ENCODE measurements at regions not wholly inside any gene's neighbourhood (a gene's known extent, or its start where the extent isn't known, plus 50 kb on each side); places are given as distances from the start of the nearest gene placed in this dataset.
"Not testable (repeated sequence)": the region's sequence is repeated elsewhere in the genome, so short reads cannot be mapped to it uniquely, and the experiment has no call there.

DNA sequence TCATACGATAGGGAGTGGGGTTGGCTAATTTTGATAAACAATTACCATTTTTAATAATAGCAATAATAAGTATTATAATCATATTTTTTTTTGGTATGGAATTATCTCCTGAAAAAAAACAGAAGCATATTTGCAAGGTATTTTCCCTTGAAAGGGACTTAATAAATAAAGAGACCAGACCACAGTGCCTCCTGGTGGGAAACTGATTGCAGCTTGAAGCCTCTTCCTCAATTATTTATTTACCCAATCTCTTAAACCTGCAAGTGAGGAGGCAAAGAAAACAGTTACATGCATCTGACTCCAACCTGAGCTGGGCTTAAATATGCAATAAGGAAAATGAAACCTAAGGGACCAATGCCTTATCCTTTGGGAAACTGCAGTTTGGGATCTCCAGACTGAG lies 388.1 kb upstream of the ACO1 start:
- DNase-seq (ENCODE audit: low read depth): no peak

DNA sequence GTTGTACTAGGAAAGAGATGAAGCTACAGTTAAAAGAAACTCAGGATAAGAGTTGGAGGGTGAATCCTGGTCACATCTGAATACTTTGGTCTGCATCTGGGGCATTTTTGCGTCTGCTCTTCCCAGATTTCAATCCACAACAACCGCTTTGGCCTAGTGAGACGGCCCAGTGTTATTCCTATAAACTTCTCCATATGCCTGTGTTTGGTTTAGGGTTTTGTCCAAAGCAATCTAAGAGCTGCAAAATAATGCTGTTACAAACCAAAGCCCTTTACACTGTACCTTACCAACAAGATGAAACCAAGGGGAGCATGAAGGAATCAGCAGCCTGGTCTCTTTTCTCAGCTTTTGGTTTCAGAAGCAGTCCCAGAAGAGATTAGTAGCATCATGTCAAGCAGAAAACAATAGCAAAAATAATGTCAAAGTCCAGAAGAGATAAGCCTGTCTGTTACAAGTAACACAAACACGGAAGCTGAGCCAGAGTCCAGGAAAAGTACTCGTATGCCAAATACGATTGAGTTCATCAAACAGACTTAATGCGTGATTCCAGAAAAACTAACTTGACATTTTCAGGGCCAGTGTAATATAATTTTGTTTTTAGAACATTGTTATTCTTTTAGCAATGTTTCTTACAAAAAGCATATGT lies 379.9 kb upstream of the ACO1 start:
- DNase-seq (ENCODE audit: low read depth): no peak

DNA sequence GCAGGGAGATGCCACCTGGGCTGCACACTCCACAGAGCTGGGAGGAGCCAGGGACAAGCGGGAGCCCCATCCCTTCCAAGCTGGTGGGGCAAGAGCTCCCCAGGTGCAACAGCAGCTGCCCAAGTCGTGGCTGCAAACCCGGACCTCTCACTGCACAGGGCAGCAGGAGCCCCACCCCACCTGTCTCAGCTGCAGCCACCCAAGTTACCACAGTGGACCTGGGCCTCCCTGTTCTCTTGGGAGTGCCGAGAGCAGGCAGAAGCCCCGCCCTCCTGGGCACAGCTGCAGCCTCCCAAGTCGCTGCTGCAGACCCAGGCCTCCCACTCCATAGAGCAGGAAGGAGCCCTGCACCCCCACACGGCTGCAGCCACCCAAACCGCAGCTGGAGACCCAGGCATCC lies 374.1 kb upstream of the ACO1 start:
- no peak for DNase-seq (ENCODE audit: low read depth)

DNA sequence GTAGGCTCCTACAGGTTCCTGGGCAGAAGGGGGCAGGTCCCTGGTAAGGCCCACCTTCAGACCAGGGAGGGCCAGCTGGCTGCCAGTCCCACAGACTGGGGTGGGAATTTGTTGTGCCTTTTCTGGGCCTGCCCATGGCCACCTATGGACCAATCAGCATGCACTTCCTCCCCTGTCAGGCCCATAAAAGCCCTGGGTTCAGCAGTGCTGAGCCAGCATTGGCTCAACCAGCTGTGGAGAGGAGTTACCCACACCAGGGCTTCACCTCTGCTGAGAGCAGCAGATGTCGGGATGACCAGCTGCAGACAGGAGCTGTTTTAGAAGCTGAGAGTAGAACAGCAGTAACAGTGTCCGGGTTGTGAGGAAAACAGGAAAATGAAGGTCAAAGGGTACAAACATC lies 373.4 kb upstream of the ACO1 start:
- DNase-seq (ENCODE audit: low read depth): no peak

DNA sequence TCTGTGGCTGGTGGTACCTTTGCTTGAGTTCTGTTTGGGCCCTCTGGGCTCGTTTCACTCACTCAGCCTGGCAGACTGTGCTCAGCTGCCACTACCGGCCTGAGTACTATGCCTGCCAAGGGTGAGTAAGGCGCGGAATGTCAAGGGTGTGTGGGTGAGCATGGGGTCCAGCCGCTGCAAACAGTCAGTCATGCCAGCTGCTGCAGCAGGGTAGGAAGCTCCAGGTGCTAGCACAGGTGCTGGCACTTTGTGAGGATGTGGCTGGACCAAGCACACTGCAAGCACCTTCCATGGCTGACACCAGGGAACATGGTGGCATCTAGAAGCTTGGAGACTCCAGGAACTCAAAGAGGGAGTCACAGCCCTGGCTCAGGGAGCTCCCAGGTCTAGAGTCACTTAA lies 368.6 kb upstream of the ACO1 start:
- DNase-seq (ENCODE audit: low read depth): no peak

DNA sequence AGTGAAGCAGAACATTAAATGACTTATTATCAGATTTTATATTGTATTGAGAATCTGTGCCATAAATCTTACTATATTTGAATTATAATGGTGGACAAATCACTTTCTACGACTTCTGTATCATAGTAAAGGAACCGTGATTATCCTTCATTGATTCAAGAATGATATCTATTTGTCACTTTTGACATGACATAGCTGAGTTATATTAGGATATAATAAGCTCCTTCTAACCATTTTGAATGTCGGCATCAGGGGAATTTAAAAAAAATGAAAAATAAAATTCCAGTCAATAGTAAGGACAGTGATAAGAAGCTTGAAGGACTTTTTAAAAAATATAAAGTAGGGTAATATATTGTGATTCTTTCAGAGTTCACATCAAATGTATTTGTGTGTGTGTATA lies 338.9 kb upstream of the ACO1 start:
- no peak for DNase-seq (ENCODE audit: low read depth)

DNA sequence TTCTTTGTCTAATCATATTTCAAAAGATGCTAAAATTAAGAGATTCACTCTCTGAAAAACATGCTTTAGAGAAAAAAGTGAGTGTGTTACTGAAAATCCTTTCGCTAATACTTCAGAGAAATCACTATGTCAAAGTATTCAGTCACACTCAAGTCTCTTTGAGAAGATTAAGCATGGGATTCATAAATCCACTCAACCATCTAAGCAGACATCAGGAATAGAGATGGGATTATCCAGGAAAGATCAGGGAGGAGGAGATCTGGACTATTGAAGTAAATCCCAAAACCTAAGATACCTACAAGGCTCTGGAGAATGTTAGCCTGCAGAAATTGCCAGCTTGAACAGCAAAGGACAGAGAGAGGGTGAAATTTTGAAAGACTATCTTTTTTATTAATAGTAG lies 317.2 kb upstream of the ACO1 start:
- no peak for DNase-seq (ENCODE audit: low read depth)

DNA sequence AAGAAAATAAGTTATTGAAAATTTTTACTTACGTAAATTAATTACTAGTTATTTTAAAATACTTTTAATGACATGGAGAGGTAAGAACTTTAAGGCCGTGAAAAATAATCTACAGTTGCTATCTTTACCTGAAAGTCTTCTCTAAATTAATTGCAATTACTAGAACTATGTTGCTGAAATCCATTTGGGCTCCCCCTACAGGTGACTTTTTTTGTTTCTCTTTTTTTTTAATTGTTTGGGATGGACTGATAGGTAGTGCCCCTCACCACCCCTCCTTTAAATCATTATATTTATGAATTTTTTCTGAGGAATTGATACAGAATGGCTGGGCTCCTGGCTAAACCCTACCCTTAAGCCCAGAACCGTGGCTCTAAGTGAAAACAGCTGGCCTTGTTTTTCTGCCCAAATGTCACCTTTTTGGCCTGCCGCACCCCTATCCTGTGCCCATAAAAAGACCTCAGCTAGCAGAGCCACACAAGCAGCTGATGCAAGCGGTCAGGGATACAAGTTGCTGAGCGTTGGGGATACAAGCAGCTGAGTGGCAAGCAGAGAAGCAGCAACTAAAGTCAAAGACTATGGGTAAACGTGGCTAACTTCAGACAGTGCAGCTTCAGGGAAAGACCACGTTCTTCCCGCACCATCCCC lies 315.2 kb upstream of the ACO1 start:
- no peak for DNase-seq (ENCODE audit: low read depth)

DNA sequence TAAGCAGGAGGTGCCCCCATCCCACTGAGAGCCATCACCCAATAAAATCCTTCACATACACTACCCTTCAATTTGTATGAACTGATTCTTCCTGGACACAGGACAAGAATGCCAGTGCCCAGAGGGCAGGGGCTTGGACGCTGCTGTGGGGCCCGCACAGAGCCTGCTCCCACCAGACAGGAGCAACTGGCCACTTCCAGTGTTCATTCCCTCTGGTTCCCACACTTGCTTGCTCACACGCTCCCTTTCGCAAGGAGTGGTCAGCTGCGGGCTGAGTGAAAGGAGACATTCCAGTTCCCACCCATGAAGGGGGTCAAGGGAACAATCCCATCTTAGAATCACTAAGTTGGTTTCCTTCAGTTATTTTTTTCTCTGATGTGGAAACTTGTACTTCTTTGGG lies 314.5 kb upstream of the ACO1 start:
- DNase-seq (ENCODE audit: low read depth): no peak

DNA sequence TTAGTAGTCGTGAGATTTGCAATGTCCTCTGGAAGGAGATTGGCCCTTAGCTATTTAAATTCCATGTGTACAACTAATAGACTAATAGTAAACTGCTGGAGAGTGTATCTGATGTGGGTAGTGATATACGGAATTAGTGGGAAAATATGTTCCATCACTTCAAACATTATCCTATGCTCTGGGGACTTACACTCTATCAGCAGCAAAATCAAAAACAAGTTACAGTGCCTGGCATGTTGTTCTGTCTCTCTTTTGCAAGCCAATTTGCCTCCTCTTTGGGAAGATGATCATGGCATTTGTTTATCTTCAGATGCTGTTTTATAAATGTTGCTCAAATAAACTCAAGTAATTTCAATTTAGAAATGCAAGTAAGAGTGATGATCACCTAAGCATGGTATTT lies 311.9 kb upstream of the ACO1 start:
- DNase-seq (ENCODE audit: low read depth): no peak

DNA sequence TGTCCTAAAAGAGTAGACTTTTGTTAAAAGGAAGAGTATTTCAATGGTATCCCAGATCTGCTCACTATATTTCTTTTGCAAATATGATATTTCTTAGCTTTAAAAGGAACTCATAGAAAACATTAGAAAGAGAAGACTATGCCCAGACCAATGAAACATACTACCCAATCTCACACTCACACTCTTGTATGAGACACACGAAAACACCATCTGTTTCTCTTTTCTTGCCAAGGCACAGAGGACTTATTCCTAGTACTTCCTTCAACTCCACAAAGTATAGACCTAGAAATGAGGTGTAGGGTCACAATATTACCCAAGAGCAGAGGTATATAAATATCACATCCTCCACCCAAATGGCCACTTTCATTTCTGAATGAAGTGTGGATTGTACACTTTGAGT lies 292.4 kb upstream of the ACO1 start:
- DNase-seq (ENCODE audit: low read depth): no peak

DNA sequence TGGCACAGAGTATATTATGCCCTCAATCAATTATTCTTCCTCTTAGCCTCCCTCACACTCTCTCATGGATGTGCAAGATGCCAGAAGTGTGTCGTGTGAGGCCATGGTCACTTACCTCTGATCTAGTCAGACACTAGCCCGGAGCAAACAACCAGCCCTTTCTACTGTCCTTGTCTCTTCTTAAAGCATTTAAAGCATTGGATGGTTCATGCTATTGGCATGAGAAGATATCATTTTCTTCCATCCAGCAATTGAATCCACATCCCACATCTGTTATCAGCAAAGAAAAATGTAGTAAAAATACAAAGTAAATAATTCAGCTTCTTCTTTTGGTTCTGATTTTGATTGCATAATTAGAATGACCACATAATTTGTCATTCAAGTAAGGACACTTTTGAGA lies 267.2 kb upstream of the ACO1 start:
- DNase-seq (ENCODE audit: low read depth): no peak

DNA sequence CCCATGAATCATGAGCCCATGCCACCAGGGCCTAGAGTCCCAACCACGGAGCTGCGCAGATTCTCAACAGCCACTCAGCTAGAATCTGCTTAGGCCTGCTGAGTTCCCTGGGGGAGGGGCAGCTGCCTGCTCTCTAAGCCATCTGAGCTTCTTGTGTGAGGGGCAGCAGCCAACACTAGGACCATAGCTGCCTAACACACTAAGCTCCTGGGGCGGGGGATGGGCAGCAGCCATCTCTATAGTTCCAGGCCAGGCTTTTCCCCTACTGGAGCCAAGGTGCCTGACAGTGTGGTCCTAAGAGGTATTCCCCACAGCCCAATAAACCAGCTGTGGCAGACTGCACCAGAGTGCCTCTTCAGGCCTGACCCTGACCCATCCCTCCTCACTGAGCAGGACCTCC lies 255.9 kb upstream of the ACO1 start:
- no peak for DNase-seq (ENCODE audit: low read depth)

DNA sequence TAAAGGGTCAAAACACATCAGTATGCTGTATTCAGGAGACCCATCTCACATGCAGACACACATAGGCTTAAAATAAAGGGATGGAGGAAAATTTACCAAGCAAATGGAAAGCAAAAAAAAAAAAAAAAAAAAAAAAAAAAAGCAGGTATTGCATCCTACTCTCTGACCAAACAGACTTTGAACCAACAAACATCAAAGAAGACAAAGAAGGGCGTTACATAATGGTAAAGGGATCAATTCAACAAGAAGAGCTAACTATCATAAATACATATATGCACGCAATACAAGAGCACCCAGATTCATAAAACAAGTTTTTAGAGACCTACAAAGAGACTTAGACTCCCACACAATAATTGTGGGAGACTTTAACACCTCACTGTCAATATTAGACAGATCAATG lies 253.7 kb upstream of the ACO1 start:
- DNase-seq (ENCODE audit: low read depth): not testable (repeated sequence)

DNA sequence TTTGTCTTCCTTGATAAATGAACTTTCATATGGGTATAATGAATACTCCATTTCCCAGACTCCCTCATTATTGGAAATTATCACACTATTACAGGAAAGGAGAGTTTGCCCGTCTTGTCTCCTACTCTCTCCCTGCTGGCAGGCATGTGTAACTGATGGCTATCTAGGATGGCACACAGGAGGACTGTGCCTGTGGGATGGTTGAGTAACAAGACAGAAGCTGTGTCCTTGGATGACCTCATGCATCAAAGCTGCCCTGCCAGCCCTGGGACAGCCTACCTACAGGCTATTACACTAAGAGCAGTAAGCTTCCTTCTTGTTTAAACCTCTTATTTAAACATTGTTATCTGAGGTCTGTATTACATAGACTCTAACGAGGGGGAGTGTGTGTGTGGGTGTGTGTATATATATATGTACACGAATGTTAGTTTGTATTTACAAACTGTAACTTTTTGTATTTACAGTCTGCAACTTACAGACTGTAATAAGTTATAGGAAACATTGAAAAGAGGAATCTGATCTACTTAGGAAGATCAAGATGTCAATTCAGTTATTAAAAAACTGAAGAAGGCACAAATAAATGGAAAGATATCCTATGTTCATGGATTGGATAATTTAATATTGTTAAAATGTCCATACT lies 247.6 kb upstream of the ACO1 start:
- DNase-seq (ENCODE audit: low read depth): no peak

DNA sequence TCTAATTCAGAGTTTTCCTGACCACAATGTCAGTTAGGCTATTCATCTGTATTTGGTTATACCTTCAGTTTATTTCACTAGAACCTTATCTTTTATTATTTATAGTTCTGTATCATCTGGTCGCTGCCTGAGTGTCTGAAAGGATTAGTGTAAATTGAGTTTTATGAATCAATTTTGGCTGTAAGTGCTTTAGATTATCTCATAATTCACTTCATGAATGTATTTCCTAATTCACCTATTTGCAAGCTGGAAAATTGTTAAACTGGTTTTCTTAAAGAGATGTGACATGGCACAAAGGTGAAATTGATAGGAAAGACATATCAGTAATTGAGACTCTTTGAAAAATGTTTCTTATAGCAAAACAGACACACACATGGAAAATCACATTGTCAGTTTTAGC lies 242.4 kb upstream of the ACO1 start:
- no peak for DNase-seq (ENCODE audit: low read depth)

DNA sequence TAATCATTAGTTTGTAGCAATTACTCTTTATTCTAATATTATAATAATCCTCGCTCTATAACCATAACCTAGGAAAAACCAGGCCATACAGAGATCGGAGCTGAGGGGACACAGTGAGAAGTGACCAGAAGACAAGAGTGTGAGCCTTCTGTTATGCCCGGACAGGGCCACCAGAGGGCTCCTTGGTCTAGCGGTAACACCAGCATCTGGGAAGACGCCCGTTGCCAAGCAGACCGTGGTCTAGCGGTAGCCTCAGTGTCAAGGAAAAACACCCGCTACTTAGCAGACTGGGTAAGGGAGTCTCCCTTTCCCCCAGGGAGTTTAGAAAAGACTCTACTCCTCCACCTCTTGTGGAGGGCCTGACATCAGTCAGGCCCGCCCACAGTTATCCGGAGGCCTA lies 235.9 kb upstream of the ACO1 start:
- not testable (repeated sequence) for DNase-seq (ENCODE audit: low read depth)

DNA sequence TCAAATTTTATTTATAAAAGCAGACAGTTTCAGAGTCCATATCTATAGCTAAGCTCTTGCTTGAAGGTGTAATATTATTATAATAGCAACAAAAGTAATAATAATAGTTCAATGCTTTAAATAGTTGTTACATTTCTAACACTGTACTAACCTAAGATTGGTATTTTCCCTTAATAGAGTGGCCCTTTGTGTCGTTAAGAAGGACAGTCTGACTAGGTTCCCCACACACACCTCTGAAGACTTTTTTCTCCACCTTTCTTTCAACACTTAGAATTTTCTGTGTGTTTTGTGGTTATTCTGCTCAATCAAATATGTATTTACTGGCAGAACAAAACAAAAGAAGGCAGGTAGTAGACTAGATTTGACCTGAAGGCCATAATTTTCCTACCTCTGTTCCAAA lies 223.2 kb upstream of the ACO1 start:
- DNase-seq (ENCODE audit: low read depth): no peak

DNA sequence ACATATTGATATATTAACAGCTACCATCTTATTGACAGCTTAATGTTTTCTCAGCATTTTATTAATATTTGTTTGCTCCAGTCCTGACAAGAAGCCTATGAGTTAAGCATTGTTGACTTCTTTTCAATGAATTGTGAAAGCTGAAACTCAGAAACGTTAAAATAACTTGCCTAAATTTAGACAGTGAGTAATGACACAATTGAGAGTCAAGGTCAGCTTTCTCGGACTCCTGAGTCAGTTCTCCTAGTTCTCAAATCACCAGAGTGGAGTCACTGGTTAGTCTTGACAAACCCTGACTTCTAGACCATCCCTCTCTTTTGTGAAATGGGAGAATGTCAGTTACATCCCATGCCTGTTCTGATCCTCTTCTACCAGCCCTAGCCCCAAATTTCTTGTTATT lies 222.7 kb upstream of the ACO1 start:
- no peak for DNase-seq (ENCODE audit: low read depth)

DNA sequence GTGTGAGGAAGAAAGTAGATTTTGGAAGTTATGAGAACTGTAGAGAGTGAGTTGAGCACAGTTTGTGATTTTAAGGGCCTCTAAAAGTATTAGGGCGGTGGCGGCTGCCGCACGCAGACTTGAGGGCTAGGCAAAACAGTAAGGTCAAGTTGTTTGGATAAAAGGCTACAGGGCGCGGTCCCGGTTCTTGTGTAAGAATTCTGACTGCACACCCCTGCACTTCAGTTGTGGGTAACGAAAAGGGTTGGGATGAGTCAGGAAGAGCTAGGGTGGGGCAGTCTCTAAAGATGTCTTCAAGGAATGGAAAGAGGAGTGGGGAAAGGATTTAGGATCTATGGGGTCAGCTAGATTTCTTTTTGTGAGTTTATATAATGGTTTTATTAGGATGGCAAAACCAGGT lies 218.1 kb upstream of the ACO1 start:
- DNase-seq (ENCODE audit: low read depth): not testable (repeated sequence)

DNA sequence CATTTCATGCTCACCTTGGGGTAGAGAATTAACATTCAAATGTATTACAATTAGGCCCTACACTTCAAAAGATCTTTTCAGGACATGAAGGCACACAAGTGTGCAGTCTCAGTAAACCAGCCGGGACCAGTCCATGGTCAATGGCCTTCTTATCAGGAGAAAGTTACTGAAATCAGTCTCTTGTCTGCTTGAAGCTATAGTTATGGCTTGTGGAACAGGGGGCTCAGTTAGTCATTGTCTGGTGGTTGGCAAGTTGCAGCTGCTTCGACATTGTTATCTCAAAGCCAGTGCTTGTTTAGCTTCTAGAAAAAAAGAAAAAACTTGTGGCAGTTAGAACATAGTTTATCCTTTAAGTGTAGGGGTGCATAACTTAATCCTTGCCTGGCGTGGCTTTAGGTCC lies 213.1 kb upstream of the ACO1 start:
- no peak for DNase-seq (ENCODE audit: low read depth)

DNA sequence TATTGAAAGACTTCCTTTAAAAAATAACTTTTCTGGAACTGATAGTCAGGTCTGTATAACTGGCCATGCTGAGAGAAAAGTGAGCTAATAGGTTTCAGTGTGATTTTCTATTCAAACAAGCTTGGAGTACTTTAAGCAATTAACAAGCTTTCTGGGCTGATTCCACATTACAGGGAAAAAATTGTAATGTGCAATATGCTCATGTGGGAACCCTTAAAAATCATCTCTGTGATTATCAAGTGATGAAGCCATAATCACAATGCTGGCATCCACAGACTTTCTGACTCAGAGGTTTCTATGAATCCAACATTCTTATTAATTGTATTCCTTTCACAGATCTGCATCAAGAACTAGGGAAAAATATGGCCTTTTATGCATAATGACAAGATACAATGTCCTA lies 212.2 kb upstream of the ACO1 start:
- no peak for DNase-seq (ENCODE audit: low read depth)

DNA sequence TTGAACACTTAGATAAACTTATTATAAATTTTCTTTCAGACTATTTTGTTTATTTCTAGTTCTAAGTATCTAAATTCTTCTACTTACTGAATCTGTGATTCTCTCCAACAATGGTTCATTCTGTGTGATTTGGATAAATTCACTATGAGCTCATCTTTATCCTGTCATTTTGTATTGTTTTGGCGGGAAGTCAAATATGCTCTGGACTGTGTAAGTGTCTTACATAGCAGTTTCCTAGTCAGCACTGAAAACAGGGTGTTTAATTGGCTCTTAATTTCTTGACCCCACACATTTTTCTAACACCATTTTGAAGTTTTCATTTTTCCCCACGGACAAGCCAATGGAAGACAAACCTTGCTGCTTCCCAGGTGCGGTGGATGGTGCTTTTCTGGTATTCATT lies 207.0 kb upstream of the ACO1 start:
- DNase-seq (ENCODE audit: low read depth): no peak

DNA sequence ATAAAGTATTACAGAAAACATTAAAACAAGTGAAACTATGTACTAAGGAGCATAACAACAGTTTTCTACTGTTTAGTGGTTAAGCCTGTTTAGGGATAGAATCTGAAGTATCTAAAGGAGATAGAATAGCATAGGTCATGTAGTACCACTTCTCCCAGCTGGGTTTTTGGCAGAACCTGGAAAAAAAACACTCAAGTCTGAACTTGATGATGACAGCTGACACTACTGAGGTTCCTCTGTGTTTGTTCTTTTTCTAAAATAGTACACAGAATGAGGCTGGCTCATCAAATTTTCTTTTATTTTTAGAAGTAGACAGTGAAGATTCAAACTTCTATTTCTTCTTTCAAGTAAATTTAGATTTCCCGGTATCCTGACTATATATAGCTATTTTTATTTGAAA lies 203.8 kb upstream of the ACO1 start:
- DNase-seq (ENCODE audit: low read depth): no peak
